SK-MEL-5 (cell line): ENCODE measurements at regions not wholly inside any gene's neighbourhood (a gene's known extent, or its start where the extent isn't known, plus 50 kb on each side); places are given as distances from the start of the nearest gene placed in this dataset.
A peak's percentile ranks its signal among the peaks of the same experiment; 100 is the strongest.
"Not testable (repeated sequence)": the region's sequence is repeated elsewhere in the genome, so short reads cannot be mapped to it uniquely, and the experiment has no call there.

Experiments
- DNase-seq: peaks from one replicate; pipeline ENCODE4 v3.0.0-alpha.2; 2016; ENCODE audit warnings: low read depth, low spot score
- in situ Hi-C: cut with HindIII; loops from 2 replicates; pipeline ENCODE4 v1.10.0; 2016; ENCODE audit warnings: low sequenced_read_pairs, high pct_unique_total_duplicates, low pct_unique_long_range_greater_than_20kb

GRCh38 chr6:118367314-118367713, 180.8 kb upstream of the PLN start:
- no peak for DNase-seq
- in situ Hi-C loops, result no loop called here

- DNase-seq, result no peak
- in situ Hi-C loops, result no loop called here
Measured at GRCh38 chr6:118370722-118371121, 177.4 kb upstream of the PLN start.

- in situ Hi-C loops, result no loop called here
- DNase-seq, result no peak
Measured at GRCh38 chr6:118371955-118372354, 176.1 kb upstream of the PLN start.

GRCh38 chr6:118372413-118372812, 175.7 kb upstream of the PLN start:
- DNase-seq, result peak; percentile 59
- in situ Hi-C loops, result no loop called here

GRCh38 chr6:118377711-118378414, 170.2 kb upstream of the PLN start:
- in situ Hi-C loops, result no loop called here
- DNase-seq, result no peak

- in situ Hi-C loops, DNase-seq: not testable (repeated sequence)
Measured at GRCh38 chr6:118380620-118381019, 167.5 kb upstream of the PLN start.

GRCh38 chr6:118382126-118382525, 166.0 kb upstream of the PLN start:
- in situ Hi-C loops, result no loop called here
- DNase-seq, result no peak

GRCh38 chr6:118383924-118384323, 164.2 kb upstream of the PLN start:
- in situ Hi-C loops, result no loop called here
- DNase-seq, result no peak

GRCh38 chr6:118386975-118387374, 161.1 kb upstream of the PLN start:
- no peak for DNase-seq
- in situ Hi-C loops, result no loop called here

- in situ Hi-C loops, result no loop called here
- DNase-seq, result no peak
Measured at GRCh38 chr6:118387921-118388701, 160.0 kb upstream of the PLN start.

GRCh38 chr6:118391086-118391485, 157.0 kb upstream of the PLN start:
- in situ Hi-C loops, result no loop called here
- DNase-seq, result no peak

- no peak for DNase-seq
- in situ Hi-C loops, result no loop called here
Measured at GRCh38 chr6:118394106-118394505, 154.0 kb upstream of the PLN start.

- no peak for DNase-seq
- in situ Hi-C loops, result no loop called here
Measured at GRCh38 chr6:118396969-118397368, 151.1 kb upstream of the PLN start.

- DNase-seq, result no peak
- in situ Hi-C loops, result no loop called here
Measured at GRCh38 chr6:118397671-118398465, 150.2 kb upstream of the PLN start.

GRCh38 chr6:118400098-118400497, 148.0 kb upstream of the PLN start:
- in situ Hi-C loops, result no loop called here
- no peak for DNase-seq

GRCh38 chr6:118400582-118400981, 147.5 kb upstream of the PLN start:
- in situ Hi-C loops, result no loop called here
- no peak for DNase-seq

- in situ Hi-C loops, result no loop called here
- no peak for DNase-seq
Measured at GRCh38 chr6:118401325-118401975, 146.6 kb upstream of the PLN start.

- DNase-seq, result no peak
- in situ Hi-C loops, result no loop called here
Measured at GRCh38 chr6:118403036-118403435, 145.1 kb upstream of the PLN start.
